Heart right ventricle (tissue), 16 donors: ENCODE measurements at regions not wholly inside any gene's neighbourhood (a gene's known extent, or its start where the extent isn't known, plus 50 kb on each side); places are given as distances from the start of the nearest gene placed in this dataset.

Source experiments
- ATAC-seq, 8 donors: fragments of 200-7000 bp; cut with Tn5 transposase; one replicate each; pipeline ENCODE4 v1.9.1; 2020; ENCODE audit warnings: mild to moderate bottlenecking in 8 of 8, moderate library complexity in 8 of 8, moderate number of reproducible peaks in 1 of 8
- DNase-seq, 2 donors: peaks; one replicate each; pipeline ENCODE4 v3.0.0-alpha.2; 2020
- H3K27ac ChIP-seq, 10 donors: fragments of 200-600 bp; sonication (generic) in 2 of 10; one replicate each; pipeline versions ENCODE4 v1.5.0 to v1.8.0; 2020 to 2022; ENCODE audit warnings: mild to moderate bottlenecking in 3 of 10
- H3K27me3 ChIP-seq, 7 donors: fragments of 200-600 bp; one replicate each; pipeline ENCODE4 v1.8.0; 2021 to 2022; ENCODE audit warnings: mild to moderate bottlenecking in 2 of 7
- H3K36me3 ChIP-seq, 9 donors: fragments of 200-600 bp; sonication (generic) in 1 of 9; one replicate each; pipeline versions ENCODE4 v1.5.0 to v1.8.0; 2020 to 2022; ENCODE audit warnings: mild to moderate bottlenecking in 2 of 9
- H3K4me1 ChIP-seq, 9 donors: fragments of 200-600 bp; sonication (generic) in 1 of 9; one replicate each; pipeline versions ENCODE4 v1.5.0 to v1.8.0; 2020 to 2022; ENCODE audit warnings: mild to moderate bottlenecking in 4 of 9
- H3K4me3 ChIP-seq, 10 donors: fragments of 200-600 bp; sonication (generic) in 2 of 10; one replicate each; pipeline versions ENCODE4 v1.5.0 to v1.8.0; 2020 to 2022; ENCODE audit warnings: mild to moderate bottlenecking in 7 of 10, moderate library complexity in 2 of 10
- H3K9me3 ChIP-seq, 11 donors: fragments of 200-600 bp in 10 of 11; sonication (generic) in 2 of 11; one replicate each; pipeline versions ENCODE4 v1.5.0 to v1.8.0; 2013 to 2022; ENCODE audit warnings: mild to moderate bottlenecking in 2 of 11, control low read depth in 1 of 11, moderate library complexity in 1 of 11
- WGBS, 2 donors: extraction: QIAGEN DNeasy Blood & Tissue Kit; methylation state at CpG; one replicate each; pipeline ENCODE4 v1.1.7; 2013; ENCODE audit warnings: inconsistent platforms in 1 of 2; 5-methylcytosine and 5-hydroxymethylcytosine counted together
- intact Hi-C, 10 donors: fragments of 100-400 bp; cut with DNase I; formaldehyde crosslinking; loops; one replicate each; pipeline versions ENCODE4 v1.11.1 to v1.14.2; 2022
- TF ChIP-seq, protein P1 (sequence below), 9 donors: fragments of 200-600 bp; sonication (generic) in 2 of 9; IDR thresholded peaks; one replicate each; pipeline versions ENCODE4 v1.5.0 to v1.8.0; 2021 to 2022; ENCODE audit warnings: antibody characterized with exemption in 9 of 9, mild to moderate bottlenecking in 5 of 9, moderate library complexity in 1 of 9
- donor health status: Arrhythmogenic right ventricular cardiomyopathy.
- donor health status: ischemic (EF 13 %, LVEDD 7.1; RV severe dilation, severe dysfunction).
- donor health status: healthy with polysubstance abuse.
- donor health status: DM: no; HTN: yes; CAD: no.
- donor health status: DM: no; HTN: no; CAD: no.
- donor health status: ischemic (EF 25% LVEDD 6.9; RV normal size, moderate dysfunction).
- donor health status: ischemic (EF 25% LVEDD 5.7; RV mildly dilated, moderate dysfunction).
- donor health status: healthy.
- donor health status: DM: yes; HTN: yes; CAD: no.
- donor health status: Ischemic cardiomyopathy.
- donor health status: ischemic (EF 35%, LVEDD 5.7; RV mildly dilated, moderate dysfunction).
- donor health status: nonischemic (EF 11% LVEDD 7.7; RV severe dilation, severe dysfunction).
- donor health status: DM: yes; HTN: yes; CAD: no.
- donor health status: PGD.
- donor health status: ischemic (EF 29% LVEDD 5.4; RV normal size, mild dysfunction).
- donor health status: nonischemic (EF 23%, LVEDD 6.1; RV moderate dilation, normal function).

DNA sequence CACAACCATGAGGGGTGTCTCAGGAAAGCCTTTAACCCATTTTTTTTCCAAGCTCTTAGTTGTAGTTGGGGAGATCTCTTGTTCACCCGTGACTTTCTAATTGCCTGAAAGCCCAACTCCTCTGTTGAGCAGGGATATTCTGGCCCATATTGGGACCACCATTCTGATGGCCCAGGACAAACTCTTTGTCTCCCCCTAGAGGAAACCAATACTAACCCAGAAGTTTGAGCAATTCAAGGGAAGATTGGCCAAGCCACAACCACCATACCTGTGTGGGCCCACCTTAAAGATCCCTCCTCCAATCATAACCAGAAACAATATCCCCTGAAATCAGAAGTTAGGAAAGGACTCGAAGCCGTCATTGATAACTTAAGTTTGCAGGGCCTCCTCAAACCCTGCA lies 132.6 kb downstream of the THBS2 start:
- H3K27me3 ChIP-seq, result peaks cover 0 to 3% (median 0%) of the 10 kb centered on the region in 7 donors
- H3K4me3 ChIP-seq, result no peak overlapping the region
- peaks cover 0 to 7% (median 0%) of the 10 kb centered on the region in 11 donors for H3K9me3 ChIP-seq
- ATAC-seq (no peak), DNase-seq (no peak)
- H3K4me1 ChIP-seq, result no peaks in the 10 kb centered on the region
- H3K27ac ChIP-seq, result no peak overlapping the region
- 90 to 92% methylated on average over 3 of the region's 3 CpGs for WGBS, 2 donors
- intact Hi-C loops, result no loop called here
- TF ChIP-seq, protein P1, sequence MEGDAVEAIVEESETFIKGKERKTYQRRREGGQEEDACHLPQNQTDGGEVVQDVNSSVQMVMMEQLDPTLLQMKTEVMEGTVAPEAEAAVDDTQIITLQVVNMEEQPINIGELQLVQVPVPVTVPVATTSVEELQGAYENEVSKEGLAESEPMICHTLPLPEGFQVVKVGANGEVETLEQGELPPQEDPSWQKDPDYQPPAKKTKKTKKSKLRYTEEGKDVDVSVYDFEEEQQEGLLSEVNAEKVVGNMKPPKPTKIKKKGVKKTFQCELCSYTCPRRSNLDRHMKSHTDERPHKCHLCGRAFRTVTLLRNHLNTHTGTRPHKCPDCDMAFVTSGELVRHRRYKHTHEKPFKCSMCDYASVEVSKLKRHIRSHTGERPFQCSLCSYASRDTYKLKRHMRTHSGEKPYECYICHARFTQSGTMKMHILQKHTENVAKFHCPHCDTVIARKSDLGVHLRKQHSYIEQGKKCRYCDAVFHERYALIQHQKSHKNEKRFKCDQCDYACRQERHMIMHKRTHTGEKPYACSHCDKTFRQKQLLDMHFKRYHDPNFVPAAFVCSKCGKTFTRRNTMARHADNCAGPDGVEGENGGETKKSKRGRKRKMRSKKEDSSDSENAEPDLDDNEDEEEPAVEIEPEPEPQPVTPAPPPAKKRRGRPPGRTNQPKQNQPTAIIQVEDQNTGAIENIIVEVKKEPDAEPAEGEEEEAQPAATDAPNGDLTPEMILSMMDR (IDR thresholded peaks at IDR 0.05), result no peak
- no peaks in the 10 kb centered on the region for H3K36me3 ChIP-seq

DNA sequence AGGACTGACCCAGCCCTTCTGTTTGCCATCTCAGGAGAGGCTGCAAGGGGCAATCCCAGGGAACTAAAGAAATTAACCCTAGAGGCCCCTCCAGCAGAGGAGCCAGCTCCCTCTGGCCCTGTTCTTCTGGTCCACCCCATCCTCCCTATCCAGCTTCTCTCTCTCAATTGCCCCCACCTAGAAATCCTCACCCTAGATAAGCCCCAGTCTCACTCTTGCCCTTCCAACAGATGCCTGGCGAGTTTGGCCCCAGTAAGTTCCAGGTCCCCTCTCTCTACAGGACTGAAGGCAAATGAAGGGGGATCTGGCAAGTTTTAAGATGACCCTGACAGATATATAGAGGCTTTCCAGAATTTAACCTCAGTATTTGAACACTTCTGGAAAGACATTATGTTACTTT lies 134.0 kb downstream of the THBS2 start:
- no peak overlapping the region for H3K27ac ChIP-seq
- no peak overlapping the region for H3K4me3 ChIP-seq
- H3K27me3 ChIP-seq, result peaks cover 0 to 3% (median 0%) of the 10 kb centered on the region in 7 donors
- no peak for ATAC-seq
- H3K4me1 ChIP-seq, result no peaks in the 10 kb centered on the region
- intact Hi-C loops, result no loop called here
- WGBS, 2 donors, result 79 to 88% methylated on average over 1 of the region's 1 CpG
- peaks cover 0 to 7% (median 0%) of the 10 kb centered on the region in 11 donors for H3K9me3 ChIP-seq
- no peak for DNase-seq
- TF ChIP-seq, protein P1 (IDR thresholded peaks at IDR 0.05), result no peak
- H3K36me3 ChIP-seq, result no peaks in the 10 kb centered on the region

DNA sequence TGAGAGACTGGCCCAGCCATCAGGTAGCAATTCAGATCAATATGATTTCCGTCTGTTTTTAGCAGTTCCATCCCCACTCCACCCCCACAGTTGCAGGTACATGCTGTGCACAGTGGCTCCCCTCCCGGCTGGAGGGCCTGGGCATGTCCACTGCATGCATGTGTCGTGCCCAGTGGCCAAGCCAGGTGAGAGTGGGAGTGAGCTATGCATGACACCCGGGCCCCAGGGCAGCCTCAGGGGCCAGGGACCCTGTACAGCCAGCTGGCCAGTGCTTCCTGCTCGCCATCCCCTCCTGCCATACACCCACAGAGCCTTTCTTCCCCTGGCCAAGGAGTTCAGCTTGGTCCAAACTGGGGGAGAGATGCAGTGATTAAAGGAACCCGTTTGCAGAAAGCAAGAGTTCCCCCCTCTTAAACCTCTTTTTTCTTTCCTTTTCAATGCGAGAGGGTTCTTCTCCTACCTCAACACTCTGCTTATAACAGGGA lies 135.3 kb downstream of the THBS2 start:
- 79 to 83% methylated on average over 7 of the region's 7 CpGs for WGBS, 2 donors
- no peak for DNase-seq
- peaks cover 0 to 3% (median 0%) of the 10 kb centered on the region in 7 donors for H3K27me3 ChIP-seq
- no peak for ATAC-seq
- no peak overlapping the region for H3K27ac ChIP-seq
- H3K9me3 ChIP-seq, result peaks cover 0 to 7% (median 0%) of the 10 kb centered on the region in 11 donors
- H3K36me3 ChIP-seq, result no peaks in the 10 kb centered on the region
- TF ChIP-seq, protein P1 (IDR thresholded peaks at IDR 0.05), result no peak
- intact Hi-C loops, result no loop called here
- no peaks in the 10 kb centered on the region for H3K4me1 ChIP-seq
- no peak overlapping the region for H3K4me3 ChIP-seq

DNA sequence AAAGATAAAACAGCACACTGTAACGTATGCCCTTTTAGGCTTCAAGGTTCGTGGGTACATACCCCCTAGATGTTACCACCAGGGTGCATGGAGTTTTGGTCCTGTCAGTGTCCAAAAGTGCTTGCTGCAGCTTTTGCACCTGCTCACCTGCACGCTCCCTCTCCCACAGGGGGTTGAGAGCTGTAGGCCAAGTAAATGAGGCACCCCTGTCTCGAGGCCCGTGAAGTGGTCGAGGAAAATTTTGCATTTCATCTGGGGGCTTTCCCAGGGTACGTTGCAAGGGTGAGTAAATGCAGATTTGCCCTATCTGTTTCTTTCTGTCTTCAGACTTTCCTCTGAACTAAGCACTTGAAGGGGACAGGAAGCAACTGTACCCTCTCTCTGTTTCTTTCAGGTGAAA lies 136.0 kb downstream of the THBS2 start:
- ATAC-seq (no peak), DNase-seq (no peak)
- H3K9me3 ChIP-seq, result peaks cover 0 to 7% (median 0%) of the 10 kb centered on the region in 11 donors
- no peak overlapping the region for H3K4me3 ChIP-seq
- H3K36me3 ChIP-seq, result no peaks in the 10 kb centered on the region
- peaks cover 0 to 3% (median 0%) of the 10 kb centered on the region in 7 donors for H3K27me3 ChIP-seq
- intact Hi-C loops, result no loop called here
- no peak overlapping the region for H3K27ac ChIP-seq
- 78 to 85% methylated on average over 7 of the region's 7 CpGs for WGBS, 2 donors
- TF ChIP-seq, protein P1 (IDR thresholded peaks at IDR 0.05), result no peak
- H3K4me1 ChIP-seq, result no peaks in the 10 kb centered on the region
